HG03575 (cell line): ENCODE measurements at regions not wholly inside any gene's neighbourhood (a gene's known extent, or its start where the extent isn't known, plus 50 kb on each side); places are given as distances from the start of the nearest gene placed in this dataset.

ENCODE experiments used
- ATAC-seq: cut with Tn5 transposase; IDR thresholded peaks from one replicate; pipeline ENCODE4 v1.9.1; 2021; ENCODE audit not compliant: unreplicated experiment, insufficient number of reproducible peaks, low FRiP score; ENCODE audit errors: extremely low read depth

- no peak for ATAC-seq
Observed at GRCh38 chr12:87756111-87756510, 273.1 kb downstream of the C12orf50 start.

- ATAC-seq = no peak
Observed at GRCh38 chr12:87728931-87729593, 300.1 kb downstream of the C12orf50 start.

DNA sequence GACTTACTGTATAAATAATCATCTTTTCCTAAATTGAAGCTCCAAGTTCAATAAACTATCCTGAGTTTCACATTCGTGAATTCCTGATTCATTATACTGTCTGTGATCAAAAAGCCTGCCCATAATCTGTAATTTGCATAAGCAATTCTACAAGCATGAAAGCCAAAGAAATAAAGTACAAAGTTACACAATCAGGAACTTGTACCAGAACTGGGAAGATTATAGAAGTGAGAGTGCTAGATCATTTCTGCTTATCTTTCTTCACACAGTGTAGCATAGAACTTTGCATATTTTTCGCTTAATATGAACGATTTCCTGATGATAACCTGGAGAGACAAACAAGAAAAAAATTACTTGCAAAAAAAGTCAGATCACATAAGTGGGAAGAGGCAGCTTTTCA is 308.2 kb downstream of the C12orf50 start:
- no peak for ATAC-seq

DNA sequence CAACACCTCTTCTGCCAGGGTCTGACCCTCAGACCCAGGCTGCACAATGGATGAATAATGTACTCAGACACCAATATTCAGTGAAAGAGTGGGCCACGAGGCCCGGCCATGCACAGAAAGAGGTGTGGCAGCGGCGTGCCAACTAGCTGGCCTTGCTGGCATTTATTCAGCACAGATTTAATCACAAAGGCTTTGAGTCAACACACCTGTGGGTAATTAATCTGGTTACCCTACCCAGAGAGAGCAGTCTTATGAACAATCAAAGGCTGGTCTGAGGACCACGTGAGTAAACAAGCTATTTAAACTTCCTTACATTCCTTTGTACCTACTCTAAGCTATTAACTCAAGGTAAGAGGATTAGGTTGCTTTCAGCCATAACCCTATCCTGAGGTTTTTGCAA is 324.8 kb downstream of the C12orf50 start:
- no peak for ATAC-seq

DNA sequence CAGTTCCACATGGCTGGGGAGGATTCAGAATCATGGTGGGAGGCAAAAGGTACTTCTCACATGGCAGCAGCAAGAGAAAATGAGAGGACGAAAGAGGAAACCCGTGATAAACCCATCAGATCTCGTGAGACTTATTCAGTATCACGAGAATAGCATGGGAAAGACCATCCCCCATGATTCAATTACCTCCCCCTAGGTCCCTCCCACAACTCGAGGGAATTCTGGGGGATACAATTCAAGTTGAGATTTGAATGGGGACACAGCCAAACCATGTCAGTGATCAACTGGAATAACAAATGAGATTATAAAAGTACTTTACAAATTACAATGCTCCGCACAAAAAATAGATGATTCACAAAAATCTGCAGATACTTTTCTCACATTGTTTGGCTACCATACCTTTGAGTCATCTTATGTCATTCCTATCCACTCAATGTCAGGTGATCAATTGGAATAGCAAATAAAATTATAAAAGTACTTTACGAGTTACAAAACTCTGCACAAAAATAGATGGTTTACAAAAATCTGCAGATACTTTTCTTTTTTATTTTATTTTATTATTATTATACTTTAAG is 338.9 kb downstream of the C12orf50 start:
- no peak for ATAC-seq

DNA sequence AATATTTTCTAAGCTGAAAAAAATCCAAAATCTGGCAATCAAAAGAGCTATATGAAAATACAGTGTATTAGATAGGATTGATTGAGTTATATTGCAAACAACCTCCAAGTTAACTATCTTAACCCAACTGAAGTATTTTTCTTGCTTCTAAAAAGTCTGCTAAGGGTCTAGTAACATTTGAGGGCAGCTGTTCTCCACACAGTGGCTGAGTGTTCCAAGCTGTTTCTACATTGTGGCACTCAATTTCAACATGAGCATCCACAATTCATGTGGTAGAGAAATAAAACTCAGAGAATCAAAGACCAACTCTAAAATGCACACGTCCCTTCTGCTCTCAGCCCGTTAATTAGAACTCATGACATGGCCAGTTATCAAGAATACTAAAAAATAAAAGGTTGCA is 340.0 kb downstream of the C12orf50 start:
- ATAC-seq = no peak

DNA sequence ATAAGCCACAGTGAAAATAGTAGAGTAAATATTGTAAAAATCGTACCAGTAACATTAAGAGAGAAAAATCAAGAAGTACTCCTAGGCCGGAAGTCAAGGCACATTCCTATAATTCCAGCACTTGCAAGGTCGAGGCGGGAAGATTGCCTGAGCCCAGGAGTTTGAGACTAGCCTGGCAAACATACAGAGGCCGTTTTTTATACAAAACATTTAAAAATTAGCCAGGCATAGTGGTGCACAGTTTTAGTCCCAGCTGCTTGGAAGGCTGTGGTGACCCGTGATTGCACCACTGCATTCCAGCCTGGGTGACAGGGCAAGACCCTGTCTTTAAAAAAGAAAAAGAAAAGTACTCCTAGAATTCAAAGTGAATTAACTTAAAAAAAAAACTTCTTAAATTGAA is 341.8 kb downstream of the C12orf50 start:
- ATAC-seq = no peak

GRCh38 chr12:87685696-87686095 is 343.5 kb downstream of the C12orf50 start:
- no peak for ATAC-seq

- ATAC-seq = no peak
Observed at GRCh38 chr12:87679251-87679650, 349.9 kb downstream of the C12orf50 start.

- no peak for ATAC-seq
Observed at GRCh38 chr12:87678453-87678852, 350.7 kb downstream of the C12orf50 start.

- ATAC-seq = no peak
Observed at GRCh38 chr12:87676731-87677130, 352.5 kb downstream of the C12orf50 start.

DNA sequence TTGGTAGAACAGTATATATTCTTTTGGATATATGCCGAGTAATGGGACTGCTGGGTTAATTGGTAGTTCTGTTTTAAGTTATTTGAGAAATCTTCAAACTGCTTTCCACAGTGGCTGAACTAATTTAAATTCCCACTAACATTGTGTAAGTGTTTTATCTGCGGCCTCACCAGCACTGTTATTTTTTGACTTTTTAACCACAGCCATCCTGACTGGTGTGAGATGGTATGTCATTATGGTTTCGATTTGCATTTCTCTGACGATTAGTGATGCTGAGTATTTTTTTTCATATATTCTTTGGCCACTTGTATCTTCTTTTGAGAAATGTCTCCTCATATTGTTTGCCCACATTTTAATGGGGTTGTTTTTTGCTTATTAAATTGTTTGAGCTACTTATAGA is 357.4 kb downstream of the C12orf50 start:
- no peak for ATAC-seq

DNA sequence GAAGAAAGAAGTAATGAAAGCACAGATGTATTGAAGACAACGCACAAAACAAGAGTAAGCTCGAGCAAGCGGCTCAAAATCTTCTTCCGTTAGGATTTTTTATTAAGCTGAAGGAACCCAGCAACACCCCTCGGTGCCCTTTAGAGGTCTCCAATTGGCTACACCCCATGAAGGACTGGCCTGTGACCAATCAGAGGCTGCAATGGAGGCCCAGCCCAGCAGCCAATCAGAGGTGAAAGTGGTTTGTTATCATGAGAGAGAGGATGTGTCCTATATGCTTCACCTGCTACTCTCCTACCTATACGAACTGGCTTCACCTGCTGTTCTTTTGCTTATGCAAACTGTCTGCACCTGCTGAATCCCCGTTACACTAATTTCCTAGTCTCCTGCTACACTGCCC is 358.8 kb downstream of the C12orf50 start:
- no peak for ATAC-seq

DNA sequence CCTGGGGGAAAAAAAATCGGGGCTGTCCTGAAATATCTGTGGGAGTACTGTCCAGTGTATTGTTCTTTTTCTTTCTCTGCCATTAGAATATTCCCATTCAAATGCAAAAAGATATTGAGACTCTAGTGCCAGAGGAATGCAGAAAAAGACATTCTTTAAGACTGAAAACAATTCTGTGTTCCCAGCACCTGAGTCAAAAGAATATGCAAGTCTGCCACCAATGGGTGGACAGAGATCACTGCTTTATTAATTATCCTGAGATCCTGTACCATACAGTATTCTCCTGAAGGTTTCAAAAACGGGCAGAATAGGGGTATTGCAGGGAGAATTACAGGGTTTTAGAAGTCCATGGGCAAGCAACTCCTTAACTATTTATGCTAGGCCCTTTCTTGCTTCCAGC is 361.8 kb downstream of the C12orf50 start:
- no peak for ATAC-seq

DNA sequence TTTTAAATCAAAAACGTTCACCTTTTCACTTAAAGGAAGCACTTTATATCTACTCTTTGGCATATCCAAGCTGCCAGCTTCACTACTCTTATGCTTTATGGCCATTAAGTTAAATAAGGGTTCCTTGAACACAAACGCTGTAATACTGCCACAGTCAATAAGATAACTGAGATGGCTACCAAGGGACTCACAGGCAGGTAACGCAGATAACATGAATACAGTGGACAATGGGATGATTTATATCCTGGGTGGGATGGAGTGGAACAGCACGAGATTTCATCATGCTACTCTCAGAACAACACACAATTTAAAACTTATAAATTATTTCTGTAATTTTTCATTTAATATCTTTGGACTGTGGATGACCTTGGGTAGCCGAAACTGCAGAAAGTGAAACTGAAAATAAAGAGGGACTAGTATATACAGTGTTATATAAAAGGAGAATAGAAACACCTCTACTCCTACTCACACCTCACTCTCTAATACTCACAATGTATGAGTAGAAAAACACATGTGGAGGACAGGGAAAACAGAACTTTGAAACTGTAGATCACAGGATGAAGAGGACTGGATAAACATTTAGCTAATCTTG is 367.3 kb downstream of the C12orf50 start:
- ATAC-seq = peak; percentile 93

DNA sequence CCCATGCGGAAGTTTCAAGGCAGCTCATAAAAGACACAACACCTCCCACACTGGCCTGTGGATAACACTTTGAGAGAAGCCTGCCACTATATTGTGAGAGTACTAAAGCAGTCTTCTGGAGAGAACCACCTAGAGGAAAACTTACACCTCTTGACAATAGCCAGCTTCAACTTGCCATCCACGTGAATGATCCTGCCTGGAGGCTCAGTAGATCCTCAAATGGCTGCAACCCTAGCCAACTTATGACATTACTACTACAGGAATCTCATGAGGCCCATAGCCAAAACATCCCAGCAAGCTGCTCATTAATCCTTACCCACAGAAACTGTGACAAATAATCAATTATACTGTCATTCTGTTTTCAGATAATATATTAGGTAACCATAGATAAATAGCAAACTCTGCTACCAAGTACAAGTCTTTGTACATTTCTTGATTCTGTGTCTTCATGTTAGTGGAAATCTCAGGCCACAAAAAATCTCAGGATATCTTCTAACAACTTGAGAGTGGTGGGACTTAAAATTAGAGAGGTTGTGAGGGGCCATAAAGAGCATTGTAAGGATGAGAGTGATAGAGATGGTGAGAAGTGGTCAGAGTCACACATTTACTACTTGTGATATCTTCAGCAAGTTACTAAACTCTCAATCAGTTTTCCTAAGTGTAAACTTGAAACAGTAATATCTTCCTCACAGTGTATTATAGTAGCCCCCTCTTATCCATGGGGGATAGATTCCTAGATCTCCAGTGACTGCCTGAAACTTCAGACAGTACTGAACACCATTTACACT is 368.0 kb downstream of the C12orf50 start:
- ATAC-seq = no peak

GRCh38 chr12:87660291-87660690 is 368.9 kb downstream of the C12orf50 start:
- no peak for ATAC-seq

DNA sequence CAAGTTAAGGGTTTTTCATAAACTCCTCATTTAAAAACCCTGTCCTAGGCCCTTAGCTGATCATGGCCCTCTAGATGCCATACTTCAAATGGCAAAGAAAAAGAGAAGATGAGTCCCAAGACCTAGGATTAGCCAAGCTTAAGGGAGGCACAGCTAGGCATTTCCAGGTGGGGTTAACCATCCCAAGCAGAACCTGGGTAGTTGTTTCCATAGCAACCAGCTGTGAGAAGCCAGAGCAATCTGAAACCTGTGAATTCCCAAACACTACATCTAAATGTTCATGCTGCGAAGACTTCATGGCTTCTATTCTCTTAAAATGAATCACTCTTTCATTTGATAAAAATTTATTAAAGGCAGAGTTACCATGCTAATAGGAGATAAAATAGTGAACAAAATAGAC is 372.9 kb downstream of the C12orf50 start:
- ATAC-seq = no peak

DNA sequence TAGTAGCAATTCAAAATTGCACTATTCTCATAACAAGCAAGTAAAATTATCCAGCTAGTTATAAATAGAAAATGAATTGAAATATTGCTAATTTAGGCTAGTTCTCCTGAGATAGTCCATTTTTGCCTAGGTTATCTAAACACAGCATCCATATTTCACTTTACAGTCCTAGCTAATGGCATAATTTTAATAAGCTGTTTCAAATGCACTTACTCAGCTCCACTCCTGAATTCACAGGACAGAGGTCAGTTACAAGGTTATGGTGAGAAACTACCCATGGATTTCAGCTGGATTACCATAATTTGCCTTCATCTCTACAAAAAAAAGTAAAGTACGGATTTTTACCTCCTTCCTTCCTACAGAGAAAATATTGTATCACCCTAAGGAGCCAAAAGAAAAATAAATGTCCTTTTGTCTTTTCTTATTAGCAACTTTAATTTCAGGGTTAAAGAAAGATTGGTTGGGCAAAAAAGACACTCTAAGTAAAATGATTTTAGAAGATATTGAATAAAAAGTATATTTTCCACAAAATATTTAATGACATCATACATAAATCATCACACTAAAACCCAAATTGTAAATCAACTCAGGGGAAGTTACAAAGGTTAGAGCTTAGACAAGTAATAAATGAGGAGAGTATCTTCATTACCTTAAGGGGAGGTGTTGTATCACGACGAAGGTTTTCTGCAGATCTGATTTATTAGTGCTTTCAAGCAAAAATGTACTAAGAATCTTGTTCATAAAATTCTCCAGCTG is 377.4 kb downstream of the C12orf50 start:
- no peak for ATAC-seq
